ENCODE measurements at regions not wholly inside any gene's neighbourhood (a gene's known extent, or its start where the extent isn't known, plus 50 kb on each side); places are given as distances from the start of the nearest gene placed in this dataset.
"Not testable (repeated sequence)": the region's sequence is repeated elsewhere in the genome, so short reads cannot be mapped to it uniquely, and the experiment has no call there.

DNA sequence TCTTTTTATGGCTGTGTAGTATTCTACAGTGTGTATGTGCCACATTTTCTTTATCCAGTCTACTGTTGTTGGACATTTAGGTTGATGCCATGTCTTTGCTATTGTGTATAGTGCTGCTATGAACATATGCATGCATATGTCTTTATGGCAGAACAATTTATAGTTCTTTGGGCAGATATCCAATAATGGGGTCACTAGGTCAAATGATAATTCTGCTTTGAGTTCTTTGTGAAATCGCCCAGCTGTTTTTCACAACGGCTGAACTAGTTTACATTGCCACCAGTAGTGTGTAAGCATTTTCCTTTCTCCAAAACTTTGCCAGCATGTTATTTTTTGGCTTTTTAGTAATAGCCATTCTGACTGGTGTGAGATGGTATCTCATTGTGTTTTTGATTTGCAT lies 214.8 kb upstream of the TMEM229A start:
- no peak for DNase-seq (ENCODE audit: low spot score)

DNA sequence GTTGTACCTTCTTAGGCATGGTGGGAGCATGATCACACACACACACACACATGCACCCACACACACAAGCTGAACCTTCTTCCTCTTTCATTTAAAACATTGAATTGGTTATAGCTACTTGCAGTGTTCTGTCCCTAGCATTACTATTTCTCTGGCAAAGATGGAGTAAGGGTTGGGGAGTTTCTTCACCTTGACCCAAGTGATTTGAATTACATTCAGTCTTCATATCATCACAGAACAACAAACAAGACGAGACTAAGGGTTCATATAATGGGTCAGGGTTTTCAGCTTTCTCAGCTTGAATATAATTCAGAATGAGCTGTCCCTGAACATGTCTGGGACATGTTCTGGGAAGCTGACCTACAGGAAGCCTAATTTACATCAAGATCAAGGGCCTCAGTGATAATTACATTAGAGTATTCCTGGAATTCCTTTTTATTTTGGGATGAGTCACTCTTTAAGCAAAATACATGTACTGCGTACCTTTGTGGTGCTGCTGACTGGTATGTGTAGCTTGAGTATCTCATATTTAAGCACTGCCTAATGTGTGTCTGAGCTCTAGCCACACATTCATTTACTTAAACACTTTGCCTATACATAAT lies 213.5 kb upstream of the TMEM229A start:
- peak; percentile 11 for DNase-seq (ENCODE audit: low spot score)

DNA sequence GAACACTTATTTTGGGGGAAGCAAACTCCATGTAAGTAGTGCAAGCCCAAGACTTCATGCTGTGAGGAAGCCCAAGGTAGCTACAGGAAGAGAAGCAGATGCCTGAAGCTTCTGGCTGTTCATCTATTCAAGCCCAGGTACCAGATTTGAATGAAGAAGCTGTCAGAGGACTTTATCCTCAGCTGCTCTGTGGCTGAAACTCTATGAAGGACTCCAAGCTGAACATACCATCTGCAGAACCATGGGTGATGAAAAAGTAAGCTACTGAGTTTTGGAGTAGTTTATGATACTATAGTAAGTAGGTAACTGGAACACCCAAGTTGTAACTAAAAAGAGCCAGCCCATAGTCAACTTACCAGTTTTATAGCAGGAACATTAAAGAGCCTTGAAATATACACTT lies 211.6 kb upstream of the TMEM229A start:
- not testable (repeated sequence) for DNase-seq (ENCODE audit: low spot score)

DNA sequence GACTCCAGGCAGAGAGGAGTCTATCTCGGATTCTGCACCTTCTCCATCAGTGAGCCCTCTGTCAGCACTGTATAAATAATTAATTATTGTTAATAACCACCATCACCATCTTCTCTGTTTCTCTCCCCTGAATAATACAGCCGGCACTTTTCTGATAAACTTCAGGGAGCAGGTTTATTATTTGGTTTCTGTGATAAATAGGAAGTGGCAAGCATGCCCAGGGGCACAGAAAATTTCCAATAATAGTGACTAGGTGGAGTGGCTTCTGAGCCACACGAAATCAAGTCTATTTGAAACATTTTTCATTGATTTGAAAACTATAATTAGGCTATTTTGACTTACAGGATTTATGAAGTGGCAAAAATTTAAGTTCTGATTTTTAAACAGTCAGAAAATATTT lies 186.8 kb upstream of the TMEM229A start:
- no peak for DNase-seq (ENCODE audit: low spot score)

DNA sequence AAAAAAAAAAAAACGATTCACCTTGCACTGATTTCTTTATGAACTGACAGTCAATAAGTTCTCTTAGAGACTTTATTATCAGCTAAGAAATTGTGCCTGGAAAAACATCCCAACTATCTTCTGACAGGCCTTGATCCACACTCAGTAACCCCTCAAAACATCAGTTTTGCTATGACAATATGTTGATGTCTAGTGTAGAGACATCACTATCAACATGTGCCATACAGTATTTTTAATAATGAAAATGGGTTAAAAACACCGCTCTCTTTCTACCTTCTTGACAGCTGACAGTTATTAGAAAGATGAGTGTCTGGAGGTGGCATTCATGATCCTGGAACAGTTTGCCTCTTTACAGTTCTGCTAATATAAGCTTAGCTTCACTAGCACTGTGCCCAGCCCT lies 175.8 kb upstream of the TMEM229A start:
- DNase-seq (ENCODE audit: low spot score), result no peak

DNA sequence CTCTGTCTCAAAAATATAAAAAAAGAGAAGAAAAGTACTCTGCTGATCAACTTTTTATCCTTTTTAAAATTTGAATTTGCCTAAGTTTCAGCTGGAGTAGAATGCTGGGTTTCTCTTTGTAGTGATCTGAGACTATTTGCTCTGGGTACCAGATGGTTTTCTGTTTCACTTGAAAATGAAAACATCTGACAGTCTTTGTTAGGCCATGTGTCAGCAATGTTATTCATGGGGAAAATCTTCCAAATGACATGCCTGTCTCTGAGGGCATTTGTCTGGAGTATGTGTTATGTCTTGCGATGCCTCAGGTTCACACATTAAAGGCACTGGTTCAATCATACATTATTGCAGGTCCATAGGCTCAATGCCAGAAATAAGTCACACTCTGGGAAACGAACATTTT lies 175.3 kb upstream of the TMEM229A start:
- DNase-seq (ENCODE audit: low spot score), result no peak

DNA sequence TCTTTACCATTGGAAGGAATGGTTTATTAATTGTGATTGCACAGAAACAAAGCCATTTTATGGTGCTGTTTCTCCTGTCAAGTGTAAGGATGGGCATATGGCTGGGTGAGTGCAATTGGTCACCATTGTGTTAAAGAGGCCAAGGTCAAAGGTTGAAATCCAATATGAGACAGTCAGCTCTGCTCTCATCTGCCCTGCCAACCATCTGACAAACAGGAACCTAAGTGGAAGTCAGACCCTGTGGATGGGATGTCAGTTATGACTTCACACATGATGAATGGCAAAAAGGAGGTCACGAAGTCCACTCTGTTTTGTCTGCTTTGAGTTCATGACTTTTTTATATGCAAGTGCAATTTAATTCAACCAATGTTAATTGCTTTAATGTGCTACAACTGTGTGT lies 172.7 kb upstream of the TMEM229A start:
- no peak for DNase-seq (ENCODE audit: low spot score)

DNA sequence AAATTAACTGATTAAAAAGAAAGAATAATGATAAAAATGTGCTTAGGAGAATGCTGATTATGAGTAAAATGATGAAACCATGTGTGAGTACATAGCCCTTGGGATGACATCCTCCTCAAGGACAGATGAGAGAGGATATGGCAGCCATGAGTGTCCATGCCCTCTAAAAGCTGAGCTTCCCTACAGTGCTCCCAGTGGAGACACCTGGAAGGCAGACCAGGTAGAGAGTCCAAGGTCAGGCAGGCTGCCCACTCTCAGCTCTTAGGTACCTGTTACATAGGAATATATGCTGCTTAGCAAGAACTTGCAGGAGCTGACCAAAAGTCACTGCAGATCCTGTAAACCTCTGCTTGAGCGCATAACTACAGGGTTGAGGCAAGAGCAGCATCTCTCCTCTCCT lies 169.7 kb upstream of the TMEM229A start:
- DNase-seq (ENCODE audit: low spot score), result no peak

DNA sequence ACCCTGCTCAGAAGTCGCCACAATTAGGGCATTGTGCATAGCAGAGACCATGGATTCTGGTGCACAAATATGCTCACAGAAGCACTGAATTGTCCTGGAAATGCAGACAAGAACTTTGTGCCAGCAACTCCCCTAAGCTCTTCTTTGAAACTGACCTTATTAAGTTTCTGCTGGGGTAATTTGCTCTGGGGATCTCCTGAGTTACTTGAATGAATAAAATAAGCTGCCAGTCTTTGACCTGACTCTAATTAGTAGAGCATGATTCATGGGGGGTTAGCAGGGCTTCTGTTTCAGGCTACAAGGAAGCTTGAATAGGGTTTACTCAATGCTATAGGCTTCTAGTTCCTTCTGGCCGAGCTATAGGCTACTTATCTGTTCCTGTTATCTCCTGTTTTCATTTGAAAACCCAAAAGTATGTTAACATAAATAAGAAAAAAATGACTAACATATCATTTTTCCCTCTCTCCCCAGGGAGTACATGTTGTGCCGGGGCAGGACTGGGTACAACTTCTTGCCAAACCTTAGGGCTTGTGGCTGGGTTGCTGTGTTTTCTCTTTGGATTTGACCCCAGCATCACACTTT lies 169.0 kb upstream of the TMEM229A start:
- DNase-seq (ENCODE audit: low spot score), result peak; percentile 32

DNA sequence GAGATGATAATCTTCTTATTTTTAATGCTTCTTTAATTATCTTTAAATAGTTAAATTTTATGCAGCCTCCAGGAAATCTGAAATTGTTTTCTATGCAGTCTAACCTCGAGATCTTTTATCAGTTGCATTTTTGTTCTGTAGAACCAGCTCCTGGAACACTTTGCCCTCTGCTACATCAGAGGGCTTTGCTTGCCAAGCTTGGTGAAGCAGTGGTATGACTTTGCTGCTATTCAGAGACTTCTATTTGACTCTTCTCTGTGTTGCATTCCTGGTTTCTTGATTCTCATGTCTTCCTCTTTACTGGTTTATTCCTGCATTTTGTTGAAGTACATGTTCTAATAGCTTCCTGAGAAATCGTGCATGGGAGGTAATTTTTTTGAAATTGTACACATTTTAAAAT lies 163.7 kb upstream of the TMEM229A start:
- no peak for DNase-seq (ENCODE audit: low spot score)

DNA sequence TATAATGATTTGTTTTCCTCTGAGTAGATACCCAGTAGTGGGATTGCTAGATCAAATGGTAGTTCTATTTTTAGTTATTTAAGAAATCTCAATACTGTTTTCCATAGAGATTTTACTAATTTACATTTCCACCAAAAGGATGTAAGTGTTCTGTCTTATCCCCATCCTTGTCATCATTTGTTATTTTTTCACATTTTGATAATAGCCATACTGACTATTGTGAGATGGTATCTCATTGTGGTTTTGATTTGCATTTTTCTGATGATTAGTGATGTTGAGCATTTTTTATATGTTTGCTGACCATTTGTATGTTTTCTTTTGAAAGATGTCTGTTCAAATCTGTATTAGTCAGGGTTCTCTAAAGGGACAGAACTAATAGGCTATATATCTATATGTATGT lies 160.0 kb upstream of the TMEM229A start:
- no peak for DNase-seq (ENCODE audit: low spot score)

DNA sequence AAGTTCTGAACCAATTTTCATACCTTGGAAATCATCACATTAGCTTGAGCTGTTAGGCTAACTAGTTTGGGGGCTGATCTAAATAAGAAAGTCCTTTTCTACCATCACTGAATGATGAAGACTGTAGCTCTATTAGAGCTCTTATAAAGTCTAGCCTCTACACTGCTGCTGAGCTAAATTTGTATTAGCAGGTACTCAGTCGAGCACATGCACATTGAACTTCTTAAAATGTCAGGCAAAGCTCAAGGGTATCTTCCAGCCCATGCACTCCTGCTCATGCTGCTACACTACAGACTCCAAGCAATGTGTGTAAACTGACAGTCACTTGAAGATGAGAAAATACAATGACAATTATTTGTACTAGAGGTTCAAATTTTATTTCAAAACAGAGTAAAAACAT lies 158.8 kb upstream of the TMEM229A start:
- no peak for DNase-seq (ENCODE audit: low spot score)

DNA sequence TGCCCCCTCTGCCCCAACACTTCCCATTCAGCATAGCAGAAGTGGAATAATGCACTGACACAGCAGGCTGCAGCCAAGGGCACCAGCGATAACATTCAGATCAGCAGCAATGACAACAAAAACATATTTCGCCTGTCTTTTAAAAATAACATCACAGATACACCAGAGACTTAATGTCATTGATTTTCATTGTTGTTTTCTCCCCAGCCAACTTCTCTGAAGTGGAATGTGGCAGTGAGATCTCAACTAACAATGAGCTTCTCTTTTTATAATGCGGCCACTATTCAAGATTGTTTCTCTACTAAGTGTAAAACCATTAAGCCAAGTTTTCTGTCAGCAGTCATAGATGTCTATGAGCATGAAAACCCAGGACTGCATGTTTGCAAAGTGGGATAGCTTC lies 158.2 kb upstream of the TMEM229A start:
- no peak for DNase-seq (ENCODE audit: low spot score)

DNA sequence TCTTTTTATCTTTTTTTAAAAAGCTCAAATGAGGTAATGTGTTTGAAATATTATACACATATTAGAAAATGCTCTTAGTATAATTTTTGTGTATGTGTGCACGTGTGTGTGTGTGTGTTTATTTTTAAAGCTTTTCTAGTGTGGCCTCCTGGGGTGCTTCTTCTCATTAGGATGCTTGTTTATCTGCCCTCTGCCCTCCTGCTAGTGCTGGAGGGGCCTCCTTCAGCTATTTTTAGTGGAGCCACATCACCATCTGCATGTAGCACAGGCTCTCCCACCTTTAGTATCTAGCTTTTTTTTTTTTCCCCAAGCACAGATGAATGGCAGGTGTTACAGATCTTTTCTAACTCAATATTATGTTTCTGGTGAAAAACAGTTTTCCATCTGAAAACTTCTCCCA lies 155.7 kb upstream of the TMEM229A start:
- no peak for DNase-seq (ENCODE audit: low spot score)

DNA sequence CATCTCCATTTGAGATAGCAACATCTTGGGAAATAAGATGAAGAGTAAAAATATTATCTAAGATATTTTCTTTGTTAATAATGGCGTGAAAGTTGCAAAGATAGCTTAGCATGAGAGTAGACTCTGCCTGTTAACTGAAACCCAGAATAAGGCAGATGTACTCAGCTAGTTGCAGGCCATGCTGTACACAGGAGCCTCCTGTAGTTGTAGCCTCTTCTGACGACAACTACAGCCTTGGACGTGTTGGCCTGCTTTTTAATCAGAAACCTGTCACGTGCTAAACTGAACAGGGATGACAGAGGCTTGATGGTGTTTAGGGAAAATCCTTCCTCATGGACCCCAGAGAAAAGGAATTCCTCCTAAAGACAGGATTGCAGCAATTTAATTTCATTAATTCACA lies 155.1 kb upstream of the TMEM229A start:
- no peak for DNase-seq (ENCODE audit: low spot score)

DNA sequence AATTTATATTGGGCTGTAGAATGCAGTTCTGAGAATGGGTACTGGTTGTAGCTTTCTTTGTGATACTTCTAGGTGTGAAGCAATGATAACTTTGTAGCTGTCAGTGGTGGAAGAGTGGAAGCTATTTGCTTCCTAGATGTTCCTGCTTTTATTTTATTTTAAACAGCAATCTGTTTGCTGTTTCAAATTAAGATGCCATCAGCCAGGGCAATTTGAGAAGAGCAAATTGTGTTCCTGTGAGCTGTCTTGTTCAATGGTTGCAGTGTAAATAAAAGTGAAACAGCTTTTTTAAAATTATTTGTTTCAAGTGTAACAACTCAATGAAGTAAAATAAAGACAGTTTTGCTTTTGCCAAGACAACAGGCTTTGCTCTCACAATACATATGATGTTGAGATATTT lies 150.8 kb upstream of the TMEM229A start:
- DNase-seq (ENCODE audit: low spot score), result no peak

DNA sequence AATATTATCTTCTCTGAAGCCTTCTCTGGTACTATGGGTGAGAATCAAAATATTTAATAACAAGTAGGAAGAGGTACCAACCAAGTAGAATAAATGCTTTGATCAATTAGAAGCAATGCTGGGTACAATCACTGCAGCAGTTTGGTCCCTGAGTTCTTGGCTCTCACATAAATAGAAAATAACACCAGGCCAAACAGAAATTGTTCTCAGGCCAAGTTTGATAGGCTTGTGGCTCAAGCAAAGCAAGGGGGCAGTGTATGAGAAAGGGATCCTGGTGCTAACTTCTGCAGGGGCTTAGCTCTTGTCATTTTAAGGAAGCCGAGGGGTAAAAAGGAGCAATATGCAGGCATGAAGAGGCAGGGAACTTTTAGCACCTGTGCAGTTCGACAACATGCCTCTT lies 146.8 kb upstream of the TMEM229A start:
- DNase-seq (ENCODE audit: low spot score), result no peak

DNA sequence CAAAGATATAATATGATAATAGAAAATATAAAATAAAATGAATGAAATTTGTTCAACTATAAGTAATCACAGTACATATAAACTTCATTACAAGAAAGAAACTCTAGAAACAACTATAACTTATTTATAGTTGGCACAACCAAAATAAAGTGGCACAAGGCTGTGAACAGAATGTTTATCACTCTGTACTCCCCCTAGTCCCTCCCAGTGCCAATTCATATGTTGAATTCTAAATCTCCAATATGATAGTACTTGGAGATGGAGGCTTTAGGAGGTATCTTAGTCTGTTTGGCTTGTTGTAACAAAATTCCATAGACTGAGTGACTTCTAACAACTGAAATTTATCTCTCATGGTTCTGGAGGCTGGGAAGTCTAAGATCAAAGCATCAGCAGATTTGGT lies 145.0 kb upstream of the TMEM229A start:
- DNase-seq (ENCODE audit: low spot score), result no peak

DNA sequence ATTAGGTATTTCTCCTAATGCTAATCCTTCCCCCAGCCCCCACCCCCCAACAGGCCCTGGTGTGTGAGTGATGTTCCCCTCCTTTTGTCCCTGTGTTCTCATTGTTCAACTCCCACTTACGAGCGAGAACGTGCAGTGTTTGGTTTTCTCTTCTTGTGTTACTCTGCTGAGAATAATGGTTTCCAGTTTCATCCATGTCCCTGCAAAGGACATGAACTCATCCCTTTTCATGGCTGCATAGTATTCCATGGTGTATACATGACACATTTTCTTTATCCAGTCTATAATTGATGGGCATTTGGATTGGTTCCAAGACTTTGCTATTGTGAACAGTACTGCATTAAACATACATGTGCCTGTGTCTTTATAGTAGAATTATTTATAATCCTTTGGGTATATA lies 138.9 kb upstream of the TMEM229A start:
- not testable (repeated sequence) for DNase-seq (ENCODE audit: low spot score)

DNA sequence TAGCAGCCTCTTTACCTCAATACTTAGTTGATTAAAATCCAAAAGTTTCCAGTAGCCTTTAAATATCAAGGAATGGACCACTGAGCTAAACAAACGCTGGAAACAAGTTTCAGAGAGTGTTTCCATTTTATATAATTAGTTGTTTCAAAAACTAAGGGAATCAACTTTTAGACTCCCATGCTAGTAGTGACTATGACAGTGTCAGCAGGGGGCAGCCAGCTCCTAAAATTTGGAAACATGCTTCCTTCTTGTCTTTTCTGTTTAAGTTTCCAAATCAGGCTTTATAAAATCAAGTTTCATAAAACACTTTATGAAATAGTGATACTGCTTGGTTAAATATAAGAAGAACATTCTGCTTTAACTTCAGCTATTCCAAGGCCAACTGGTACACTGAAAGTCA lies 138.2 kb upstream of the TMEM229A start:
- DNase-seq (ENCODE audit: low spot score), result peak; percentile 24

DNA sequence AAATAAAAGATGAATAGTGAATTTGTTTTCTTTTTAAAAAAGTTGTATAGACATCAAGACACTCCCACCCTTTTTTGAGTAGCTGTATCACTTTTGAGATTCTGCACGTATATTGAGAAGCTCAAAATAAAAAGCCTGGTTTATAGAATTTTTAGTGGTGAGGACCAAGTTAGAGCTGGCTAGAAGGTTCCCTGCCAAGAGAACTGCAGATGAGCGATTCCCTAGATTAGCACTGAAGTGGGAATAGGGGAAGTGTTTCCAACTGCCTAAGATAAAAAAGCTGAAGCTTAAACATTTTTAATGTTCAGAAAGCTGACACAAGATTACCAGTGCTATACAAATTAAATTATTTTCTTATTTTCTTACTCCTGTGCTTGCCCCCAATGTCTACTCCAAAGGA lies 135.7 kb upstream of the TMEM229A start:
- DNase-seq (ENCODE audit: low spot score), result no peak

DNA sequence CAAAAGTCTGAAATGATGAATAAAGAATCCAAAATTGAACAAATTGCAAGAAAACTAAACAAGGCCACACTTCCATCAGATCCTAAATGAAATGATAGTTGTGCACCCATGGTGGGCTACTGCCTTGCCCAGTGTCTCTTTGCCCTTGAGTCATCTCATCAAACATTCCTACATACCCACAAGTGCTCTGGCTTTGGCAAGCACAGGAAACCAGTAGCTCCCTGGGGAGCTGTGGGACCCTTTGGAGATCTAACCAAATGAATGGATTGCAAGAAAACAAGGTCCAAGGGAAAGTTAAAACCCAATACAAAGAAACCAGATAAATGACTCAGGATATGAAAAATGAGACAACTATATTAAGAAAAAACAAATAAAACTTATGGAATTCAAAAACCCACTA lies 129.8 kb upstream of the TMEM229A start:
- DNase-seq (ENCODE audit: low spot score), result no peak

DNA sequence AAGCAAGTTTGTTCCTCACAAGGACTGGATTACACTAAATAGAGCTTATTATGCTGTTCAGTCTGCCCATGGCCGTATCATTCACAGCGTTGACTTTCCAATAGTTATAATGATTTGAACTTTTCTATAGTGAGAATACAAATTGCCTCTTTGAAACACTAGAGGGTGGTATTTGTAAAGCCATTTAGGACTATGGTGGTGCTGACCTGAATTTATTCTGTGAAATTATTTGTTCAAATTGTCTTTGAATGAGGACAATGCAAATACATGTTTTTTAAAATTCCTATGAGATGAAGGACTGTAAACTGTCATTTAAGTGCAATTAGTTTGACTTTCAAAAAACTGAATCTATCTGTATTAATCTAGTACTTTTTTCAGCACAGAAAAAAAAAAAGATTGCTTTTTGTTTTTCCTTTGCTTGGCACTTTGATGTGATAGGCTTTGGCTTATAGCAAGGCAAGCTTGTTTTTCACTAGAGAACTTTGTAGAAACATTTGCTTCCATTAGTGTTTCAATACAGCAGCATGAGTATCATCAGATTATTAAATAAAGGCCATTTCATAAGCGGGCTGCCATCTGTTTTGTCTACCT lies 122.7 kb upstream of the TMEM229A start:
- peak; percentile 39 for DNase-seq (ENCODE audit: low spot score)

All from H4 (cell line).